ENCODE measurements at regions not wholly inside any gene's neighbourhood (a gene's known extent, or its start where the extent isn't known, plus 50 kb on each side); places are given as distances from the start of the nearest gene placed in this dataset.

GRCh38 chr13:99822820-99823219, 148.7 kb downstream of the ZIC5 start:
- no peak for DNase-seq (ENCODE audit: low read depth)

- no peak for DNase-seq (ENCODE audit: low read depth)
These were observed 149.8 kb downstream of the ZIC5 start for GRCh38 chr13:99821741-99822140.

- DNase-seq (ENCODE audit: low read depth): no peak
These were observed 151.6 kb downstream of the ZIC5 start for GRCh38 chr13:99819967-99820366.

GRCh38 chr13:99816321-99816720, 155.2 kb downstream of the ZIC5 start:
- no peak for DNase-seq (ENCODE audit: low read depth)

- no peak for DNase-seq (ENCODE audit: low read depth)
These were observed 158.1 kb downstream of the ZIC5 start for GRCh38 chr13:99813336-99814095.

- DNase-seq (ENCODE audit: low read depth): no peak
These were observed 158.9 kb downstream of the ZIC5 start for GRCh38 chr13:99812625-99813024.

GRCh38 chr13:99811067-99811700, 160.4 kb downstream of the ZIC5 start:
- DNase-seq (ENCODE audit: low read depth): no peak

- DNase-seq (ENCODE audit: low read depth): no peak
These were observed 161.6 kb downstream of the ZIC5 start for GRCh38 chr13:99809926-99810325.

GRCh38 chr13:99809496-99809895, 162.1 kb downstream of the ZIC5 start:
- no peak for DNase-seq (ENCODE audit: low read depth)

GRCh38 chr13:99808786-99809185, 162.8 kb downstream of the ZIC5 start:
- DNase-seq (ENCODE audit: low read depth): no peak

GRCh38 chr13:99806671-99807070, 164.9 kb downstream of the ZIC5 start:
- no peak for DNase-seq (ENCODE audit: low read depth)

- DNase-seq (ENCODE audit: low read depth): no peak
These were observed 166.2 kb downstream of the ZIC5 start for GRCh38 chr13:99805361-99805760.

GRCh38 chr13:99803141-99803540, 168.4 kb downstream of the ZIC5 start:
- no peak for DNase-seq (ENCODE audit: low read depth)

- DNase-seq (ENCODE audit: low read depth): no peak
These were observed 169.2 kb downstream of the ZIC5 start for GRCh38 chr13:99802416-99802815.

GRCh38 chr13:99800951-99801350, 170.6 kb downstream of the ZIC5 start:
- DNase-seq (ENCODE audit: low read depth): no peak

- no peak for DNase-seq (ENCODE audit: low read depth)
These were observed 171.6 kb downstream of the ZIC5 start for GRCh38 chr13:99800011-99800410.

GRCh38 chr13:99798756-99799155, 172.8 kb downstream of the ZIC5 start:
- no peak for DNase-seq (ENCODE audit: low read depth)

GRCh38 chr13:99797691-99798090, 173.9 kb downstream of the ZIC5 start:
- no peak for DNase-seq (ENCODE audit: low read depth)

GRCh38 chr13:99796175-99796819, 175.3 kb downstream of the ZIC5 start:
- peak; percentile 25 for DNase-seq (ENCODE audit: low read depth)

- no peak for DNase-seq (ENCODE audit: low read depth)
These were observed 179.3 kb downstream of the ZIC5 start for GRCh38 chr13:99792079-99792921.

GRCh38 chr13:99782669-99783068, 188.9 kb downstream of the ZIC5 start:
- no peak for DNase-seq (ENCODE audit: low read depth)

GRCh38 chr13:99778500-99778899, 193.1 kb downstream of the ZIC5 start:
- DNase-seq (ENCODE audit: low read depth): no peak

Data from amniotic epithelial cell (primary cell).